GM12872 (cell line): ENCODE measurements at regions not wholly inside any gene's neighbourhood (a gene's known extent, or its start where the extent isn't known, plus 50 kb on each side); places are given as distances from the start of the nearest gene placed in this dataset.

Experiments used
- CTCF ChIP-seq: IDR thresholded peaks from 3 replicates; pipeline ENCODE4 v1.5.1; 2011; ENCODE audit warnings: low read depth, mild to moderate bottlenecking, low read length, moderate library complexity; ENCODE audit not compliant: insufficient read depth

- no peak for TF ChIP-seq CTCF
Observed at GRCh38 chr1:193654951-193655735, 468.7 kb upstream of the B3GALT2 start.

- TF ChIP-seq CTCF: no peak
Observed at GRCh38 chr1:193649587-193649986, 463.2 kb upstream of the B3GALT2 start.

GRCh38 chr1:193634876-193635275 lies 448.5 kb upstream of the B3GALT2 start:
- no peak for TF ChIP-seq CTCF

- TF ChIP-seq CTCF: no peak
Observed at GRCh38 chr1:193634470-193634869, 448.1 kb upstream of the B3GALT2 start.

- no peak for TF ChIP-seq CTCF
Observed at GRCh38 chr1:193633991-193634390, 447.6 kb upstream of the B3GALT2 start.

- no peak for TF ChIP-seq CTCF
Observed at GRCh38 chr1:193633093-193633492, 446.7 kb upstream of the B3GALT2 start.

GRCh38 chr1:193631306-193631705 lies 444.9 kb upstream of the B3GALT2 start:
- no peak for TF ChIP-seq CTCF

GRCh38 chr1:193629875-193630274 lies 443.5 kb upstream of the B3GALT2 start:
- TF ChIP-seq CTCF: no peak
